HUES6 (cell line): ENCODE measurements at regions not wholly inside any gene's neighbourhood (a gene's known extent, or its start where the extent isn't known, plus 50 kb on each side); places are given as distances from the start of the nearest gene placed in this dataset.

Experiments used
- H3K27ac ChIP-seq: 2 replicates; pipeline ENCODE4 v1.7.0; 2013; ENCODE audit warnings: low read depth, mild to moderate bottlenecking, low read length, inconsistent platforms
- H3K27me3 ChIP-seq: 2 replicates; pipeline ENCODE4 v1.6.1; 2013; ENCODE audit warnings: low read length; ENCODE audit not compliant: control insufficient read depth, insufficient read depth
- H3K36me3 ChIP-seq: 2 replicates; pipeline ENCODE4 v1.6.1; 2013; ENCODE audit warnings: low read length; ENCODE audit not compliant: control insufficient read depth, insufficient read depth
- H3K4me1 ChIP-seq: 2 replicates; pipeline ENCODE4 v1.6.1; 2013; ENCODE audit warnings: low read length; ENCODE audit not compliant: control insufficient read depth, insufficient read depth
- H3K4me3 ChIP-seq: 2 replicates; pipeline ENCODE4 v1.5.1; 2013; ENCODE audit warnings: low read depth, low read length
- H3K9ac ChIP-seq: one replicate; pipeline ENCODE4 v1.6.1; 2013; ENCODE audit warnings: mild to moderate bottlenecking, low read length
- H3K9me3 ChIP-seq: 2 replicates; pipeline ENCODE4 v1.6.1; 2013; ENCODE audit warnings: low read depth, low read length; ENCODE audit not compliant: control insufficient read depth, insufficient read depth

GRCh38 chrX:112164420-112164819 is 81.8 kb upstream of the TRPC5 start:
- H3K27me3 ChIP-seq, result peaks cover 11% of the 10 kb centered on the region; the same call in 1 of the 2 replicates
- peaks cover 46% of the 10 kb centered on the region for H3K4me1 ChIP-seq
- no peak overlapping the region for H3K9ac ChIP-seq
- H3K27ac ChIP-seq, result no peak overlapping the region
- no peaks in the 10 kb centered on the region for H3K36me3 ChIP-seq
- H3K4me3 ChIP-seq, result no peak overlapping the region
- H3K9me3 ChIP-seq, result 0 out of 2 replicates have a peak, but pooled peaks cover under 1% of the 10 kb centered on the region

- H3K27ac ChIP-seq, result no peak overlapping the region
- peaks cover 11% of the 10 kb centered on the region; the same call in 1 of the 2 replicates for H3K27me3 ChIP-seq
- H3K9me3 ChIP-seq, result no peaks in the 10 kb centered on the region
- no peak overlapping the region for H3K9ac ChIP-seq
- no peaks in the 10 kb centered on the region for H3K36me3 ChIP-seq
- H3K4me1 ChIP-seq, result peaks cover 46% of the 10 kb centered on the region
- no peak overlapping the region for H3K4me3 ChIP-seq
Observed at GRCh38 chrX:112163906-112164305, 81.3 kb upstream of the TRPC5 start.

GRCh38 chrX:112148397-112148796 is 65.8 kb upstream of the TRPC5 start:
- H3K36me3 ChIP-seq, result no peaks in the 10 kb centered on the region
- peaks cover 9% of the 10 kb centered on the region; the same call in 1 of the 2 replicates for H3K27me3 ChIP-seq

GRCh38 chrX:112147206-112147605 is 64.6 kb upstream of the TRPC5 start:
- H3K27me3 ChIP-seq, result peaks cover 9% of the 10 kb centered on the region; the same call in 1 of the 2 replicates

More at GRCh38 chrX:112148397-112148796, 65.8 kb upstream of the TRPC5 start:
- no peak overlapping the region for H3K4me3 ChIP-seq
- H3K9ac ChIP-seq, result no peak overlapping the region
- H3K27ac ChIP-seq, result no peak overlapping the region
- H3K9me3 ChIP-seq, result no peaks in the 10 kb centered on the region
- H3K4me1 ChIP-seq, result 0 out of 2 replicates have a peak, but pooled peaks cover 4% of the 10 kb centered on the region

GRCh38 chrX:112137276-112137675 is 54.7 kb upstream of the TRPC5 start:
- Histone ChIP-seq H3K27ac (no peak overlapping the region), H3K9ac (no peak overlapping the region), H3K4me1 (no peaks in the 10 kb centered on the region), H3K27me3 (peaks cover 5% of the 10 kb centered on the region; the same call in 1 of the 2 replicates), H3K9me3 (0 out of 2 replicates have a peak, but pooled peaks cover 2% of the 10 kb centered on the region), H3K36me3 (no peaks in the 10 kb centered on the region), H3K4me3 (no peak overlapping the region)

More at GRCh38 chrX:112147206-112147605, 64.6 kb upstream of the TRPC5 start:
- Histone ChIP-seq H3K4me3 (no peak overlapping the region), H3K9ac (no peak overlapping the region), H3K27ac (no peak overlapping the region), H3K36me3 (no peaks in the 10 kb centered on the region), H3K4me1 (0 out of 2 replicates have a peak, but pooled peaks cover 4% of the 10 kb centered on the region), H3K9me3 (no peaks in the 10 kb centered on the region)
